Lower leg skin (tissue), 3 donors: ENCODE measurements at regions not wholly inside any gene's neighbourhood (a gene's known extent, or its start where the extent isn't known, plus 50 kb on each side); places are given as distances from the start of the nearest gene placed in this dataset.
"Not testable (repeated sequence)": the region's sequence is repeated elsewhere in the genome, so short reads cannot be mapped to it uniquely, and the experiment has no call there.

Experiments
- POLR2A ChIP-seq, 2 donors: fragments of 450-650 bp; IDR thresholded peaks; one replicate each; pipeline ENCODE4 v1.6.1; 2016 to 2017; ENCODE audit warnings: antibody characterized with exemption in 2 of 2, mild to moderate bottlenecking in 1 of 2, moderate library complexity in 1 of 2
- TF ChIP-seq, protein P1 (sequence below), 3 donors: fragments of 450-650 bp; IDR thresholded peaks; one replicate each; pipeline ENCODE4 v1.5.1; 2016; ENCODE audit warnings: antibody characterized with exemption in 3 of 3, mild to moderate bottlenecking in 3 of 3, moderate library complexity in 2 of 3

DNA sequence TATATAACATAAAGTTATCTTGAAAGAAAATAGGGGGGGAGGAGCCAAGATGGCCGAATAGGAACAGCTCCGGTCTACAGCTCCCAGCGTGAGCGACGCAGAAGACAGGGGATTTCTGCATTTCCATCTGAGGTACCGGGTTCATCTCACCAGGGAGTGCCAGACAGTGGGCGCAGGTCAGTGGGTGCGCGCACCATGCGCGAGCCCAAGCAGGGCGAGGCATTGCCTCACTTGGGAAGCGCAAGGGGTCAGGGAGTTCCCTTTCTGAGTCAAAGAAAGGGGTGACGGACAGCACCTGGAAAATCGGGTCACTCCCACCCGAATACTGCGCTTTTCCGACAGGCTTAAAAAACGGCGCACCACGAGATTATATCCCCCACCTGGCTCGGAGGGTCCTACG lies 1704.4 kb upstream of the SPRY2 start:
- TF ChIP-seq, protein P1, sequence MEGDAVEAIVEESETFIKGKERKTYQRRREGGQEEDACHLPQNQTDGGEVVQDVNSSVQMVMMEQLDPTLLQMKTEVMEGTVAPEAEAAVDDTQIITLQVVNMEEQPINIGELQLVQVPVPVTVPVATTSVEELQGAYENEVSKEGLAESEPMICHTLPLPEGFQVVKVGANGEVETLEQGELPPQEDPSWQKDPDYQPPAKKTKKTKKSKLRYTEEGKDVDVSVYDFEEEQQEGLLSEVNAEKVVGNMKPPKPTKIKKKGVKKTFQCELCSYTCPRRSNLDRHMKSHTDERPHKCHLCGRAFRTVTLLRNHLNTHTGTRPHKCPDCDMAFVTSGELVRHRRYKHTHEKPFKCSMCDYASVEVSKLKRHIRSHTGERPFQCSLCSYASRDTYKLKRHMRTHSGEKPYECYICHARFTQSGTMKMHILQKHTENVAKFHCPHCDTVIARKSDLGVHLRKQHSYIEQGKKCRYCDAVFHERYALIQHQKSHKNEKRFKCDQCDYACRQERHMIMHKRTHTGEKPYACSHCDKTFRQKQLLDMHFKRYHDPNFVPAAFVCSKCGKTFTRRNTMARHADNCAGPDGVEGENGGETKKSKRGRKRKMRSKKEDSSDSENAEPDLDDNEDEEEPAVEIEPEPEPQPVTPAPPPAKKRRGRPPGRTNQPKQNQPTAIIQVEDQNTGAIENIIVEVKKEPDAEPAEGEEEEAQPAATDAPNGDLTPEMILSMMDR (IDR thresholded peaks at IDR 0.05), result not testable (repeated sequence)
- TF ChIP-seq POLR2A (IDR thresholded peaks at IDR 0.05), result not testable (repeated sequence)
